OCI-LY3 (cell line): ENCODE measurements at regions not wholly inside any gene's neighbourhood (a gene's known extent, or its start where the extent isn't known, plus 50 kb on each side); places are given as distances from the start of the nearest gene placed in this dataset.

Experiments used
- H2AFZ ChIP-seq: fragments of 200-600, 300-600 bp; shearing (Covaris generic); 2 replicates; pipeline ENCODE4 v1.6.0; 2014; ENCODE audit warnings: antibody characterized with exemption, low read depth, low read length
- H3K27ac ChIP-seq: fragments of 200-600, 300-600 bp; sonication (generic); 2 replicates; pipeline ENCODE4 v1.5.1; 2014; ENCODE audit warnings: mild to moderate bottlenecking, low read length, moderate library complexity, mixed read lengths
- H3K27me3 ChIP-seq: fragments of 200-600, 300-600 bp; sonication (generic); 2 replicates; pipeline ENCODE4 v1.6.1; 2014; ENCODE audit warnings: low read depth, low read length, mixed read lengths
- H3K36me3 ChIP-seq: fragments of 200-600, 300-600 bp; sonication (generic); replicated peaks from 2 replicates; pipeline ENCODE3; 2014; ENCODE audit warnings: low read depth, low read length, mixed read lengths
- H3K4me1 ChIP-seq: fragments of 300-600, 200-600 bp; sonication (generic); 2 replicates; pipeline ENCODE4 v1.6.1; 2014; ENCODE audit warnings: low read length, mixed read lengths
- H3K4me2 ChIP-seq: fragments of 200-600, 300-600 bp; sonication (generic); 2 replicates; pipeline ENCODE4 v1.6.1; 2014; ENCODE audit warnings: low read length, mixed read lengths
- H3K4me3 ChIP-seq: fragments of 300-600, 200-600 bp; sonication (generic); 2 replicates; pipeline ENCODE4 v1.5.1; 2014; ENCODE audit warnings: antibody characterized with exemption, mild to moderate bottlenecking, low read length, moderate library complexity
- H3K79me2 ChIP-seq: fragments of 300-600, 200-600 bp; shearing (Covaris generic); 2 replicates; pipeline ENCODE4 v1.6.1; 2014; ENCODE audit warnings: mild to moderate bottlenecking, low read length, mixed read lengths
- H3K9ac ChIP-seq: fragments of 300-600, 200-600 bp; shearing (Covaris generic); 2 replicates; pipeline ENCODE4 v1.6.0; 2014; ENCODE audit warnings: mild to moderate bottlenecking, low read length, moderate library complexity
- H3K9me3 ChIP-seq: fragments of 200-600, 300-600 bp; shearing (Covaris generic); 2 replicates; pipeline ENCODE4 v1.6.1; 2014; ENCODE audit warnings: low read length, mixed read lengths; ENCODE audit not compliant: insufficient read depth
- H4K20me1 ChIP-seq: fragments of 200-600, 300-600 bp; sonication (generic); 2 replicates; pipeline ENCODE4 v1.6.1; 2016; ENCODE audit warnings: low read length, mixed read lengths; ENCODE audit not compliant: insufficient read depth
- CTCF ChIP-seq: fragments of 200-600, 300-600 bp; sonication (generic); IDR thresholded peaks from 2 replicates; pipeline ENCODE4 v1.5.1; 2014; ENCODE audit warnings: antibody characterized with exemption, low read length, low read depth
- EZH2phosphoT487 ChIP-seq: fragments of 200-600 bp; shearing (Covaris generic); IDR thresholded peaks from 2 replicates; pipeline ENCODE4 v1.6.1; 2018; ENCODE audit warnings: antibody characterized with exemption, mixed run types, low read depth

GRCh38 chr10:131691481-131692090 lies 209.2 kb upstream of the PPP2R2D start:
- no peaks in the 10 kb centered on the region for H3K9me3 ChIP-seq
- H3K4me2 ChIP-seq, result no peak overlapping the region
- H3K4me1 ChIP-seq, result no peaks in the 10 kb centered on the region
- H3K27me3 ChIP-seq, result no peaks in the 10 kb centered on the region
- no peak overlapping the region for H3K4me3 ChIP-seq
- H4K20me1 ChIP-seq, result no peaks in the 10 kb centered on the region
- H2AFZ ChIP-seq, result no peak overlapping the region
- H3K9ac ChIP-seq, result no peak overlapping the region
- no peak for TF ChIP-seq CTCF
- TF ChIP-seq EZH2phosphoT487, result no peak
- no peak overlapping the region for H3K27ac ChIP-seq
- no peaks in the 10 kb centered on the region for H3K79me2 ChIP-seq
- no peaks in the 10 kb centered on the region for H3K36me3 ChIP-seq

GRCh38 chr10:131692176-131692575 lies 208.6 kb upstream of the PPP2R2D start:
- Histone ChIP-seq H3K27me3 (no peaks in the 10 kb centered on the region), H3K36me3 (no peaks in the 10 kb centered on the region), H3K27ac (no peak overlapping the region), H3K4me2 (no peak overlapping the region), H3K9me3 (no peaks in the 10 kb centered on the region), H3K4me1 (no peaks in the 10 kb centered on the region), H3K79me2 (no peaks in the 10 kb centered on the region), H2AFZ (no peak overlapping the region), H4K20me1 (no peaks in the 10 kb centered on the region), H3K4me3 (no peak overlapping the region), H3K9ac (no peak overlapping the region)
- TF ChIP-seq EZH2phosphoT487 (no peak), CTCF (no peak)

- Histone ChIP-seq H3K4me3 (no peak overlapping the region), H3K27ac (no peak overlapping the region), H3K27me3 (no peaks in the 10 kb centered on the region), H3K36me3 (no peaks in the 10 kb centered on the region), H3K4me2 (no peak overlapping the region), H3K79me2 (no peaks in the 10 kb centered on the region), H3K4me1 (no peaks in the 10 kb centered on the region), H2AFZ (no peak overlapping the region), H4K20me1 (no peaks in the 10 kb centered on the region), H3K9ac (no peak overlapping the region), H3K9me3 (no peaks in the 10 kb centered on the region)
- no peak for TF ChIP-seq EZH2phosphoT487
- TF ChIP-seq CTCF, result no peak
Measured at GRCh38 chr10:131692686-131693334, 208.0 kb upstream of the PPP2R2D start.

- Histone ChIP-seq H3K27me3 (no peaks in the 10 kb centered on the region), H3K27ac (no peak overlapping the region), H4K20me1 (no peaks in the 10 kb centered on the region), H3K4me3 (no peak overlapping the region), H3K79me2 (no peaks in the 10 kb centered on the region), H3K9me3 (no peaks in the 10 kb centered on the region), H3K9ac (no peak overlapping the region), H2AFZ (no peak overlapping the region), H3K4me1 (no peaks in the 10 kb centered on the region), H3K4me2 (no peak overlapping the region), H3K36me3 (no peaks in the 10 kb centered on the region)
- TF ChIP-seq CTCF, result no peak
- TF ChIP-seq EZH2phosphoT487, result no peak
Measured at GRCh38 chr10:131693766-131694165, 207.0 kb upstream of the PPP2R2D start.
